Stimulated activated CD8-positive, alpha-beta memory T cell treated with anti-CD3 and anti-CD28 coated beads, Interleukin-12 subunit alpha, Interleukin-12 subunit beta, amount 100 ng/mL, for 4 hours (primary cell): ENCODE measurements at regions not wholly inside any gene's neighbourhood (a gene's known extent, or its start where the extent isn't known, plus 50 kb on each side); places are given as distances from the start of the nearest gene placed in this dataset.
"Not testable (repeated sequence)": the region's sequence is repeated elsewhere in the genome, so short reads cannot be mapped to it uniquely, and the experiment has no call there.

Source experiments
- DNase-seq: peaks from one replicate; pipeline ENCODE4 v3.0.0-alpha.2; 2020; ENCODE audit warnings: low read depth

- DNase-seq, result no peak
Measured at GRCh38 chr6:133115946-133116345, 125.2 kb upstream of the EYA4 start.

GRCh38 chr6:133128191-133128590, 113.0 kb upstream of the EYA4 start:
- no peak for DNase-seq

GRCh38 chr6:133129556-133129955, 111.6 kb upstream of the EYA4 start:
- no peak for DNase-seq

DNA sequence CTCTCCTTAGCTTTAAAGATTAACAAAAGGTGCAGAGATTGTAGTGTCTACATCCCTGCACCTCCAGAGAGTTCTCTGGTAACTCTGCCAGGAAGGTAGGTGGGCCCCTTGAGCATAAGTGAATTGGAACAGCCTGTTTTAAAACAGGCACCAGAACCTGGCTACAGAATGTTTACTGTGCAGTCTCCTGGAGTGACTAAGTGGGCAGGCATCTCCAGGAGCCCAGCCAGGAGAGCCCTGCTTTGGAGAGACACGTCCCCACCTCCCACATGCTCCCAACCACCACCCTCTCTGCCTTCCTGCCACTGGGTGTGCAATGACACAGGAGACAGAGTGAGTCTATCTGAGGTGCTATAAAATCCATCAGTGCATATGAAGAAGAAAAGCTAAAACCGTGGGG, 110.3 kb upstream of the EYA4 start:
- no peak for DNase-seq

DNA sequence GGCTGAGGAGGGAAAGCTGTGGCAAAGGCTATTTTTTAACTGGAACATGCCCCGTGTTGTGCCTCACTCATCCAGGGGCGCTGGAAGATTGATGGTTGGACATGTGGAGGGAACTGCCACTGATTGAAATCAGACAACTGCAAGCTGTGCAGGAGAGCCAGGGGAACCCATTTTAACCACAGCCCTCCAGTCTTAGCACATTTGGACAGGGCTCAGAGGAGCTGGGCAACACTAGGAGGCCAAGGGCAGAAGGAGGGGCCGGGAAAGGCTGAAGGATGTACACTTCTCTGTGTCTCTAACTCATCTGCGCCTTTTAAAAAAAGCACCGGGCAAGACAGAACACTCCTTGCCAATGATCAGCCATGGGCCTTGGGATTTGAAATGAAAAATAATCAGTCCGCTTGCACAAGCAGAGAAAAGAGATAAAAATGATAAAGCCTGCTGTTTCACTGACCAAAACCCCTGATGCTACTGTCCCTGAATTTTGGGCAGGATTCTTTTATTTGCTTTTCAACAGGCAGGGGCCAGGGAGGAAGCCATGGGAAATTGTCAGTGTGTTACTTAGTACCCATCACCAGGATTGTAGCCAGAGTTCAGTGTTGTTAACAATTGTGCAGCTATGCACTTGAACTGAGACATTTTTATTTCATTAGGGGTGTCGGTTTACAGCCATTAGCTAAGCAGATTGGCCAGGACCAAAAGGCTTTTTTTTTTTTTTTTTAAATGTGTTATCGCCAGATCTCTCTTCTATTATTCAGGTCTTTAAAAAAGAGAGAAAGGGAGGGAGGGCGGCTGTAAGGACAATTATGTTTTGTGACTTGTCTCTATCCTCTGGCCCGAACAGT, 109.3 kb upstream of the EYA4 start:
- DNase-seq, result no peak

DNA sequence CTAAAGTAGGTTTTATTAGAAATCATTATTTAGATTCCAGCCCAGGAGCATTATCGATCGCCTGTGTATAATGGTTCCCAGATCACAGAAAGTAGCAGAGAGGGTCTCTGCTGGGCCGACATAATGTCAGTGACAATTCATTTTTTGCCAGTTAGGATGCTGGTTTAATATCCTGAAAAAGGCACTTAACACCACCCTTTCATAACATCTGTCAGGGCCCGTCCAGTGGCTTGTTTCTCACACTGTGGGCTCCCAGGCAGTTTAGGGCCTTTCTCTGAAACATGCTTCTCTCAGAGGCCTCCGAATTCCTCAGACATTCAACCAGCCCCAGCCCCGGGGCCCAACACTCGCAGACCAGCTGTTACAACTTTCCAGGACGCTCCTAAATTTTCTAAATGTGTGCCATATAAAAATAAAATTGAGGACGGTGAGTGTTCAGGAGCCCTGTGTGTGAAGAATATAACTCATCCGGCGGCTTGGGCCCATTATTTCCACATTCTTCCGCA, 108.6 kb upstream of the EYA4 start:
- no peak for DNase-seq

GRCh38 chr6:133136177-133136880, 104.8 kb upstream of the EYA4 start:
- no peak for DNase-seq

GRCh38 chr6:133147470-133148184, 93.5 kb upstream of the EYA4 start:
- DNase-seq, result not testable (repeated sequence)

DNA sequence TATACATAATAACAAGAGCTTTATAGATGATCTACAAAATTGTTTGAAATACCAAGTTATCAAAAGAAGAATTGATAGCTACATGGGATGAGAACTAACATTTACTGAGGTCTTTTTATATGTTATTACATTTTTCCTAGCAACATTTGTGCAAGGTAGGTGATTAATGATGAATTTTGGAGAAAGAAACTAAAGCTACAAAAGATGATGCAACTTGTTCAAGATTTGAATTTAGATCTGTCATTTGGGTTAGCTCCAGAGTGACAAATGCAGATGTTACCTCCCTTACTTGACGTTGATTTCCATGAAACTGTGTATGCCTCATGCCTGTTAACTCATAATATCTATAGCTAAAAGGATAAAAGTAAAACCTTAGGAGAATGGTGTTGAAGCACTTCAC, 84.5 kb upstream of the EYA4 start:
- DNase-seq, result no peak

GRCh38 chr6:133157995-133158394, 83.2 kb upstream of the EYA4 start:
- DNase-seq, result no peak

GRCh38 chr6:133159255-133159795, 81.8 kb upstream of the EYA4 start:
- no peak for DNase-seq

DNA sequence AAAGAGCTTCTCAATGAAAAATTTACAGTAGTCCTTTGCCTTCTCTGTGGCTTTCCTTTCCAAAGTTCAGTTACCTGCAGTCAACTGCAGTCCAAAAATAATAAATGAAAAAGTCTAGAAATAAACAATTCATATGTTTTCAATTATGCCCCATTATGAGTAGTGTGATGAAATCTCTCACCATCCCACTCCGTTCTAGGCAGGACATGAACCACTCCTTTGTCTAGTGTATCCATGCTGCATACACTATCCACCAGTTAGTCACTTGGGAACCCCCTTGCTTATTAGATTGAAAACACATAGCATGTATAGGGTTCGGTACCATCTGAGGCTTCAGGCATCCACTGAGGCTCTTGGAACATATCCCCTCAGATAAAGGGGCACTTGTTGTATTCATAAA, 80.6 kb upstream of the EYA4 start:
- no peak for DNase-seq

DNA sequence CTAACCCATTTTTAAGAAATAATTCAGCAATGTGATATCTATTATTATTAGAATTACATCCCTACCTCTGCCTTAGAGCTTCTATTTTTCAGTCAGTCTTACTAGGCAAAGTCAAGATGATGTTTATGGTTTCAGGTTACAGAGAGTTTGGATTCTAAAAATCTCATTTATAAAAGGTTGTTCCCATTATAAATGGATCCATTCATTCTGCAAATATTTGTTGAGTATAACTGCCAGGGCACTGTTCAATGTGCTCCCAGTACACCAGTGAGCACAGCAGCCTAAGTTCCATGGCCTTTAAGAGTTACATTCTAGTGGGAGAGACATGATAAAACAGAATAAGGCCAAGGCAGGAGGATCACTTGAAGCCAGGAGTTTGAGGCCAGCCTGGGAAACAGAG, 75.9 kb upstream of the EYA4 start:
- no peak for DNase-seq

GRCh38 chr6:133166766-133167165, 74.4 kb upstream of the EYA4 start:
- no peak for DNase-seq

GRCh38 chr6:133169901-133170300, 71.3 kb upstream of the EYA4 start:
- no peak for DNase-seq

GRCh38 chr6:133170602-133171001, 70.6 kb upstream of the EYA4 start:
- DNase-seq, result no peak

DNA sequence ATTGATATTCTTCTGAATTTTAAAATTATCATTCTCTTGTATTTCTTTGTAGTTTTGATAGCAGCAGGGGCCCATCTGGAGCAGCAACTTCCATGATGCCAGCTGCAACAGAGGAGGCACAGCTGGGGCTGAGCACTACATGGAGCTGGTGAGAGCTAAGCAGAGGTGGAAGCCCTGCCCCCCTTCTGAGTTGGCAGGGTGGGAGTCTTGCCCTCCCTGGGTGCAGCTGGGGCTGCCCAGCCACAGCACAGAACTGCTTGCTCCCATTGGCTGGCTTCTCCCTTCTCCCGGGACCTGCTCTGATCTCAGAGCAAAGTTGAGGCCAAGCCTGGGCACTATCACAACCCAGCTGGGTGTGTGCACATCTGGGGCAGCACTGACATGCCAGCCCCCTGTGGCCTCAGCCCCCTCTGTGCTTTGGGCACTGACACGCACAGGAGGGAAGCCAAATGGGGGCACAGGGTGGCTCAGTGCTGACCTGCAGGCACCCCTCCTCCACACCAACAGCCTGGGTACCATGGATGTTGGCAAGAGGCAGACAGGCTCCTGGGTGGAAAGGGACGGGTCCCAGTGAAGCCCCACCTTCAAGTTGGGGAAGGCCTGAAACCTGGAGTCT, 69.1 kb upstream of the EYA4 start:
- no peak for DNase-seq

DNA sequence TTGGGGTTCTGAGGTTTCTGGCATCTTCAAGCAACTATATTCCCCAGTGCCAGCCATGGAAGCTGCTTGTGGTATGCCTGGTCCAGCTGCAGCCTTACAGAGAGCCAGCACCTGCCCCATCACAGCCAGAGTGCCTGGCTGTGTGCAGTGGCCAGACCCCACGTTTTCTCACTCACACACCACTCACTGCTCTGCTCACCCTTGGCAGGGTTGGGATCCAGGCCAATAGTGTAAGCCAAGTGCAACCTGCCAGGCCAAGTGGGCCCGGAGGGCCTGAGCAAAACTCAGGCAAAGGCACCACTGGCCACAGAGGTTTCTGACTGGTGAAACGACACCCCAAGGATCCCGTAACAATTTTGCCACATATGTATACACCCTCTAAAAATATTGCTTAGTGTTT, 67.9 kb upstream of the EYA4 start:
- no peak for DNase-seq

GRCh38 chr6:133179481-133179880, 61.7 kb upstream of the EYA4 start:
- no peak for DNase-seq

DNA sequence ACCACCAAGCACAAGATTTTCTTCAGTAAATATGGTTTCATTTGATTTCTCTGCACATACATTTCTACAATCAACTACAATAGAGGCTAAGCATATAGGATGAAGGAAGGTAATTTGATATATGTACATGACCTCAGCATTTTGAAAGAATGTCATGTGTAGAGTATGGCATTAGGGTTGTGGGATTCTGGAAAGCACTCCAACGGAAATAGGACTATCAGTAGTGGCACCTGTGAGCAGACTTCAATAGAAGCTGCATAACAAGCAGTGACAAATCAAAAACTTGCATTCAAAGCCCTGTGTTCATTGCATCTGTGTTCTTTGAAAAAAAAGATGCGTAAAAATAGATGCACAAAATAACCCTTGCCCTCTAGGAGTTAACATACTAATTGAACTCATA, 57.5 kb upstream of the EYA4 start:
- DNase-seq, result no peak

DNA sequence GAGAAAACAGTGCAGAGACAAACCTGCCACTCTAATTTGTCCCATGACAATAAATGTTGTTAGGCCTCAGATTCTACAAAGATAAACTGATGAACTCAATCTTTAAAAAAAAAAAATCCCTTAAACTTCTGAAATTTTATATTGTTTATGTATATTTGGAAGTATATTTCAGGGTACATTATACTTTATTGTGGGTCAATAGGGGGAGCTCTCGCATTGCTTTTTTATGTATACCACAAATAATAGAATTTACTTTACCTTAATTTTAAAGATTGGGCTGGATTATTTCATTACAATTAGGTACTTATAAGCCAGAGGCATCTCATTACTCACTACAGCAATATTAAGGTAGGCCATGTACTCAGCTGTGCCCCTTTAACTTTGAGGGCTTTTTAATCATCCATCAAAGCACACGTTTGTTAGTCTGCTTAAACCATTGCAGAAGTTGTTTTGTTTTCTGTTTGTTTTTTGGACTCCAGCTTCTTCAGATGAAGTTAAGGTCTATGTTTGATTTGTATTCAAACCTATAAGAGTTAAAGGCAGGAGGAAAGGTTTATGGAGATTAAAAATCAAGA, 56.3 kb upstream of the EYA4 start:
- DNase-seq, result no peak

DNA sequence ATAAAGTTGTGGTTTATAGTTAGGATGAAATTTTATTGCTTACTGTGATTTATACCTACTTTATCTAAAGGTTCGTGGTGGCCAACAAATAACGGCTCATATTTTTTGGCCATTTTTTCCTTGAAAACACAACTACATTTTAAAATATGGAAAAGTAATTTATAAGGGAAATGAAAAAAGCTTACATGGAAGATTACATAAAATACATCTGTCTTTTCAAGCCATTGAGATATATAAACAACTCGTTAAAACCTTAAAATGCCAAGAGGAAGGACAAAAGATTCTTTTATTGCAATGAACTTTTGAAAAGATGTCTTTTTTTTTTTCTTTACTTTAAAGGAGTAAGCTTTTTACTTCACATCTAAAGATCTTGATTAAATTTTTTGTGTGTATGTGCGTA, 55.4 kb upstream of the EYA4 start:
- DNase-seq, result no peak
